Peyer's patch (tissue), 4 donors: ENCODE measurements at regions not wholly inside any gene's neighbourhood (a gene's known extent, or its start where the extent isn't known, plus 50 kb on each side); places are given as distances from the start of the nearest gene placed in this dataset.

Experiments used
- CTCF ChIP-seq, 6 experiments: fragments of 450-650 bp in 4 of 6; fragments of 200-600 bp in 2 of 6; sonication (generic) in 1 of 6; IDR thresholded peaks; one replicate each; pipeline ENCODE4 v1.5.1; 2017 to 2019; ENCODE audit warnings: antibody characterized with exemption in 6 of 6, mild to moderate bottlenecking in 3 of 6, moderate library complexity in 1 of 6
- POLR2A ChIP-seq, 2 donors: fragments of 450-650 bp; IDR thresholded peaks; one replicate each; pipeline ENCODE4 v1.5.1; 2017; ENCODE audit warnings: antibody characterized with exemption in 2 of 2, mild to moderate bottlenecking in 2 of 2, moderate library complexity in 2 of 2

- TF ChIP-seq CTCF (IDR thresholded peaks at IDR 0.05) (no peak), POLR2A (IDR thresholded peaks at IDR 0.05) (no peak)
These were observed 373.5 kb upstream of the FAR2 start for GRCh38 chr12:28775556-28775955.
